PC-3 (cell line): ENCODE measurements at regions not wholly inside any gene's neighbourhood (a gene's known extent, or its start where the extent isn't known, plus 50 kb on each side); places are given as distances from the start of the nearest gene placed in this dataset.

ENCODE experiments used
- ATAC-seq: fragments of 200-7000 bp; cut with Tn5 transposase; 2 replicates; pipeline ENCODE4 v1.9.1; 2020; ENCODE audit warnings: mild to moderate bottlenecking, moderate library complexity
- BruUV-seq: library from RNA; stranded (reverse); fragments of 400-500 nt; replicated peaks from 2 replicates; lab custom pipeline; 2021; lab: Mats Ljungman, UMichigan
- CTCF ChIA-PET: fragments of 300-600 bp; sonication (Branson Sonifier 250); formaldehyde crosslinking; loops from one replicate; lab custom pipeline; 2022; ENCODE audit warnings: antibody characterized with exemption; lab: Charles Lee
- POLR2A ChIA-PET: fragments of 300-600 bp; sonication (Branson Sonifier 250); formaldehyde crosslinking; loops from one replicate; lab custom pipeline; 2022; ENCODE audit warnings: antibody characterized with exemption; ENCODE audit not compliant: unreplicated experiment; lab: Charles Lee
- DNase-seq: peaks from one replicate; pipeline ENCODE4 v3.0.0-alpha.2; 2015
- H2AFZ ChIP-seq: fragments of 300-600 bp; sonication (generic); 2 replicates; pipeline ENCODE4 v1.6.0; 2016; ENCODE audit warnings: antibody characterized with exemption, low read length
- H3F3A ChIP-seq: fragments of 300-600 bp; sonication (generic); one replicate; pipeline ENCODE4 v1.6.0; 2017; ENCODE audit warnings: antibody characterized with exemption, low read length, control low read depth, mild to moderate bottlenecking; ENCODE audit not compliant: unreplicated experiment
- H3K27ac ChIP-seq: fragments of 300-600 bp; sonication (generic); 2 replicates; pipeline ENCODE4 v1.5.1; 2016; ENCODE audit warnings: mild to moderate bottlenecking, low read length
- H3K27me3 ChIP-seq: fragments of 300-600 bp; sonication (generic); 2 replicates; pipeline ENCODE4 v1.6.1; 2016; ENCODE audit warnings: low read length, mixed read lengths
- H3K36me3 ChIP-seq: fragments of 300-600 bp; sonication (generic); 2 replicates; pipeline ENCODE4 v1.6.1; 2016; ENCODE audit warnings: low read depth, mixed run types, low read length, mixed read lengths
- H3K4me1 ChIP-seq: fragments of 300-600 bp; sonication (generic); 2 replicates; pipeline ENCODE4 v1.5.1; 2016; ENCODE audit warnings: low read length; ENCODE audit not compliant: insufficient read depth
- H3K4me2 ChIP-seq: fragments of 300-600 bp; sonication (generic); 2 replicates; pipeline ENCODE4 v1.6.0; 2016; ENCODE audit warnings: low read length
- H3K4me3 ChIP-seq: fragments of 300-600 bp; sonication (generic); 2 replicates; pipeline ENCODE4 v1.5.1; 2016; ENCODE audit warnings: mild to moderate bottlenecking, low read length, mixed read lengths
- H3K79me2 ChIP-seq: fragments of 300-600 bp; sonication (generic); 2 replicates; pipeline ENCODE4 v1.6.1; 2017; ENCODE audit warnings: low read length, mixed read lengths
- H3K9ac ChIP-seq: fragments of 300-600 bp; sonication (generic); 2 replicates; pipeline ENCODE4 v1.6.0; 2016; ENCODE audit warnings: mild to moderate bottlenecking, low read length
- H3K9me2 ChIP-seq: fragments of 300-600 bp; sonication (generic); replicated peaks from 2 replicates; pipeline ENCODE4 v1.6.1; 2016; ENCODE audit warnings: mixed run types, low read length, mixed read lengths
- H3K9me3 ChIP-seq: fragments of 300-600 bp; sonication (generic); 2 replicates; pipeline ENCODE4 v1.6.1; 2016; ENCODE audit warnings: low read length, mixed read lengths
- H4K20me1 ChIP-seq: fragments of 300-600 bp; sonication (generic); 2 replicates; pipeline ENCODE4 v1.6.1; 2016; ENCODE audit warnings: low read length, mixed read lengths
- CTCF ChIP-seq: fragments of 300-600 bp; sonication (generic); conservative IDR thresholded peaks from 2 replicates; pipeline ENCODE4 v1.5.1; 2017; ENCODE audit warnings: antibody characterized with exemption, low read depth, mild to moderate bottlenecking, low read length
- EZH2 ChIP-seq: fragments of 300-600 bp; sonication (generic); IDR thresholded peaks from one replicate; pipeline ENCODE4 v1.6.1; 2017; ENCODE audit warnings: antibody characterized with exemption, mild to moderate bottlenecking, low read length; ENCODE audit not compliant: unreplicated experiment
- EZH2phosphoT487 ChIP-seq: fragments of 300-600 bp; sonication (generic); IDR thresholded peaks from 2 replicates; pipeline ENCODE4 v1.6.1; 2018; ENCODE audit warnings: mild to moderate bottlenecking, antibody characterized with exemption, low read length, borderline replicate concordance
- intact Hi-C: fragments of 100-400 bp; cut with micrococcal nuclease; formaldehyde crosslinking; loops from 2 replicates; pipeline ENCODE4 v1.9.0; 2023

GRCh38 chr18:79608999-79609461 lies 70.6 kb upstream of the CTDP1 start:
- POLR2A ChIA-PET, result no interaction called here
- TF ChIP-seq CTCF (no peak), EZH2 (no peak), EZH2phosphoT487 (no peak)
- Histone ChIP-seq H2AFZ (no peak overlapping the region), H3K79me2 (no peaks in the 10 kb centered on the region), H4K20me1 (no peaks in the 10 kb centered on the region), H3K9ac (no peak overlapping the region), H3F3A (no peaks in the 10 kb centered on the region), H3K9me3 (no peaks in the 10 kb centered on the region), H3K27me3 (0 out of 2 replicates have a peak, but pooled peaks cover 6% of the 10 kb centered on the region), H3K9me2 (no peaks in the 10 kb centered on the region), H3K4me3 (no peak overlapping the region), H3K36me3 (no peaks in the 10 kb centered on the region), H3K27ac (no peak overlapping the region), H3K4me1 (peaks cover 7% of the 10 kb centered on the region; the same call in 1 of the 2 replicates), H3K4me2 (no peak overlapping the region)
- BruUV-seq, result no TSS peak
- no peak for ATAC-seq
- CTCF ChIA-PET, result no interaction called here
- DNase-seq, result no peak
- intact Hi-C loops, result no loop called here

- Histone ChIP-seq H3K27me3 (0 out of 2 replicates have a peak, but pooled peaks cover 6% of the 10 kb centered on the region), H3K27ac (no peak overlapping the region), H3F3A (no peaks in the 10 kb centered on the region), H2AFZ (no peak overlapping the region), H3K9me2 (no peaks in the 10 kb centered on the region), H4K20me1 (no peaks in the 10 kb centered on the region), H3K36me3 (no peaks in the 10 kb centered on the region), H3K9me3 (no peaks in the 10 kb centered on the region), H3K4me2 (no peak overlapping the region), H3K4me3 (no peak overlapping the region), H3K9ac (no peak overlapping the region), H3K79me2 (no peaks in the 10 kb centered on the region), H3K4me1 (peaks cover 7% of the 10 kb centered on the region; the same call in 1 of the 2 replicates)
- TF ChIP-seq EZH2 (no peak), CTCF (no peak), EZH2phosphoT487 (no peak)
- no TSS peak for BruUV-seq
- ChIA-PET POLR2A (no interaction called here), CTCF (no interaction called here)
- intact Hi-C loops, result no loop called here
- ATAC-seq (no peak), DNase-seq (no peak)
These were observed 69.7 kb upstream of the CTDP1 start for GRCh38 chr18:79609841-79610281.

GRCh38 chr18:79610461-79611039 lies 69.1 kb upstream of the CTDP1 start:
- Histone ChIP-seq H3K4me3 (no peak overlapping the region), H4K20me1 (no peaks in the 10 kb centered on the region), H3K9ac (no peak overlapping the region), H3K27me3 (0 out of 2 replicates have a peak, but pooled peaks cover 6% of the 10 kb centered on the region), H3K4me1 (peaks cover 7% of the 10 kb centered on the region; the same call in 1 of the 2 replicates), H3K27ac (no peak overlapping the region), H3K9me3 (no peaks in the 10 kb centered on the region), H3K36me3 (no peaks in the 10 kb centered on the region), H3K4me2 (no peak overlapping the region), H2AFZ (no peak overlapping the region), H3K79me2 (no peaks in the 10 kb centered on the region), H3F3A (no peaks in the 10 kb centered on the region), H3K9me2 (no peaks in the 10 kb centered on the region)
- intact Hi-C loops, result no loop called here
- no TSS peak for BruUV-seq
- no peak for TF ChIP-seq EZH2
- no peak for TF ChIP-seq CTCF
- TF ChIP-seq EZH2phosphoT487, result no peak
- ATAC-seq (no peak), DNase-seq (no peak)
- ChIA-PET POLR2A (no interaction called here), CTCF (no interaction called here)
